Calu3 (cell line): ENCODE measurements at regions not wholly inside any gene's neighbourhood (a gene's known extent, or its start where the extent isn't known, plus 50 kb on each side); places are given as distances from the start of the nearest gene placed in this dataset.

ENCODE experiments used
- BruUV-seq: library from RNA; stranded (reverse); fragments of 400-500 nt; replicated peaks from 2 replicates; lab custom pipeline; 2021; lab: Mats Ljungman, UMichigan
- CTCF ChIA-PET: fragments of 300-600 bp; sonication (Branson Sonifier 250); formaldehyde crosslinking; loops from one replicate; lab custom pipeline; 2022; ENCODE audit warnings: antibody characterized with exemption; lab: Charles Lee
- DNase-seq: peaks from one replicate; pipeline ENCODE4 v3.0.0; 2022
- H3K27ac Mint-ChIP-seq: one replicate; pipeline ENCODE4 v1.8.0; 2022; ENCODE audit warnings: mixed read lengths; ENCODE audit not compliant: unreplicated experiment
- H3K27me3 Mint-ChIP-seq: one replicate; pipeline ENCODE4 v1.8.0; 2022; ENCODE audit warnings: mixed read lengths; ENCODE audit not compliant: unreplicated experiment
- H3K36me3 Mint-ChIP-seq: one replicate; pipeline ENCODE4 v1.8.0; 2022; ENCODE audit warnings: mild to moderate bottlenecking, moderate library complexity, mixed read lengths; ENCODE audit not compliant: insufficient read depth, unreplicated experiment
- H3K4me1 Mint-ChIP-seq: one replicate; pipeline ENCODE4 v1.8.0; 2022; ENCODE audit warnings: mild to moderate bottlenecking, low read depth, mixed read lengths; ENCODE audit not compliant: unreplicated experiment
- H3K4me3 Mint-ChIP-seq: one replicate; pipeline ENCODE4 v1.8.0; 2022; ENCODE audit warnings: mild to moderate bottlenecking, low read depth, moderate library complexity, mixed read lengths; ENCODE audit not compliant: unreplicated experiment
- H3K9me3 Mint-ChIP-seq: one replicate; pipeline ENCODE4 v1.8.0; 2022; ENCODE audit warnings: low read depth, mixed read lengths; ENCODE audit not compliant: unreplicated experiment
- CTCF ChIP-seq: fragments of 200-600 bp; IDR thresholded peaks from one replicate; pipeline ENCODE4 v1.8.0; 2022; ENCODE audit warnings: antibody characterized with exemption; ENCODE audit not compliant: unreplicated experiment
- intact Hi-C: fragments of 100-400 bp; cut with micrococcal nuclease; formaldehyde crosslinking; loops from one replicate; pipeline ENCODE4 v1.10.0; 2022; ENCODE audit not compliant: unreplicated experiment

GRCh38 chr7:124460555-124460954, 305.0 kb downstream of the GPR37 start:
- Mint-ChIP-seq H3K27me3 (no peaks in the 10 kb centered on the region), H3K4me1 (peaks cover 24% of the 10 kb centered on the region), H3K27ac (peak overlapping the region; percentile 92), H3K36me3 (peaks cover 10% of the 10 kb centered on the region), H3K9me3 (peaks cover 2% of the 10 kb centered on the region), H3K4me3 (no peak overlapping the region)
- TF ChIP-seq CTCF = no peak
- intact Hi-C loops = no loop called here
- CTCF ChIA-PET = no interaction called here
- no TSS peak for BruUV-seq
- DNase-seq = no peak

GRCh38 chr7:124460056-124460450, 305.5 kb downstream of the GPR37 start:
- TF ChIP-seq CTCF = no peak
- DNase-seq = no peak
- H3K27ac Mint-ChIP-seq = peak overlapping the region; percentile 92

GRCh38 chr7:124459101-124460055, 306.2 kb downstream of the GPR37 start:
- Mint-ChIP-seq H3K27ac (peak overlapping the region; percentile 92), H3K9me3 (no peaks in the 10 kb centered on the region), H3K36me3 (peaks cover 10% of the 10 kb centered on the region), H3K27me3 (no peaks in the 10 kb centered on the region), H3K4me1 (peaks cover 24% of the 10 kb centered on the region), H3K4me3 (peak overlapping the region; percentile 37)
- TF ChIP-seq CTCF = no peak
- DNase-seq = peak; percentile 52
- intact Hi-C loops = loop anchor here (5.0 kb wide), 1 partner anchor 308 kb away; the partner anchor contains the start of gene GPR37
- BruUV-seq = no TSS peak
- CTCF ChIA-PET = interaction anchor here (0.6 to 0.9 kb wide), 3 partner anchors 14 to 67 kb away, joined by 3 read pairs; no protein-coding TSS in a partner anchor

More at GRCh38 chr7:124460056-124460450, 305.5 kb downstream of the GPR37 start:
- CTCF ChIA-PET = interaction anchor here (0.9 kb wide), 1 partner anchor 61 kb away, joined by 3 read pairs; no protein-coding TSS in a partner anchor
- Mint-ChIP-seq H3K27me3 (no peaks in the 10 kb centered on the region), H3K36me3 (peaks cover 10% of the 10 kb centered on the region), H3K4me3 (no peak overlapping the region), H3K4me1 (peaks cover 24% of the 10 kb centered on the region), H3K9me3 (no peaks in the 10 kb centered on the region)
- intact Hi-C loops = no loop called here
- no TSS peak for BruUV-seq

- no peak for TF ChIP-seq CTCF
- BruUV-seq = no TSS peak
- H3K36me3 Mint-ChIP-seq = peaks cover 10% of the 10 kb centered on the region
- CTCF ChIA-PET = no interaction called here
- intact Hi-C loops = loop anchor here (5.0 kb wide), 1 partner anchor 309 kb away; the partner anchor contains the start of gene GPR37
- H3K27me3 Mint-ChIP-seq = no peaks in the 10 kb centered on the region
- H3K9me3 Mint-ChIP-seq = no peaks in the 10 kb centered on the region
- peaks cover 24% of the 10 kb centered on the region for H3K4me1 Mint-ChIP-seq
- no peak for DNase-seq
- no peak overlapping the region for H3K4me3 Mint-ChIP-seq
- H3K27ac Mint-ChIP-seq = no peak overlapping the region
Observed at GRCh38 chr7:124457841-124458240, 307.8 kb downstream of the GPR37 start.
